Kidney (tissue), 13 donors: ENCODE measurements at regions not wholly inside any gene's neighbourhood (a gene's known extent, or its start where the extent isn't known, plus 50 kb on each side); places are given as distances from the start of the nearest gene placed in this dataset.
A peak's percentile ranks its signal among the peaks of the same experiment; 100 is the strongest.

ENCODE experiments used
- DNase-seq, 5 donors: peaks; one replicate each; pipeline ENCODE4 v3.0.0-alpha.2; 2013 to 2020
- FAIRE-seq: peaks from 2 replicates; lab custom pipeline; 2012; peaks lifted over from hg19 to GRCh38; lab: Jason Lieb, UNC
- H3K27ac ChIP-seq, 2 donors: one replicate each; pipeline ENCODE4 v1.7.0; 2013; ENCODE audit warnings: low read depth in 2 of 2, low read length in 2 of 2, inconsistent platforms in 1 of 2
- H3K27me3 ChIP-seq: one replicate; pipeline ENCODE4 v1.7.1; 2013; ENCODE audit warnings: low read length, inconsistent platforms; ENCODE audit not compliant: control insufficient read depth, insufficient read depth
- H3K36me3 ChIP-seq, 3 donors: one replicate each; pipeline versions ENCODE4 v1.7.0 to v1.7.1; 2013; ENCODE audit warnings: low read length in 3 of 3, control low read depth in 1 of 3, inconsistent platforms in 1 of 3; ENCODE audit not compliant: insufficient read depth in 3 of 3, control insufficient read depth in 2 of 3
- H3K4me1 ChIP-seq, 3 donors: one replicate each; pipeline versions ENCODE4 v1.7.0 to v1.7.1; 2013; ENCODE audit warnings: low read length in 3 of 3, inconsistent platforms in 1 of 3, low read depth in 1 of 3; ENCODE audit not compliant: control insufficient read depth in 2 of 3, insufficient read depth in 2 of 3
- H3K4me3 ChIP-seq, 3 donors: one replicate each; pipeline versions ENCODE4 v1.7.0 to v1.8.1; 2013; ENCODE audit warnings: low read length in 3 of 3, control low read depth in 1 of 3, inconsistent platforms in 1 of 3
- H3K9ac ChIP-seq, 3 donors: one replicate each; pipeline versions ENCODE4 v1.7.0 to v1.7.1; 2013; ENCODE audit warnings: low read length in 3 of 3, control low read depth in 1 of 3, inconsistent platforms in 1 of 3
- H3K9me3 ChIP-seq, 3 donors: one replicate each; pipeline versions ENCODE4 v1.7.0 to v1.7.1; 2013; ENCODE audit warnings: low read length in 3 of 3, control low read depth in 1 of 3, inconsistent platforms in 1 of 3; ENCODE audit not compliant: control insufficient read depth in 2 of 3, insufficient read depth in 1 of 3
- CTCF ChIP-seq: IDR thresholded peaks from 3 replicates; pipeline ENCODE4 v1.5.1; 2012; ENCODE audit warnings: mild to moderate bottlenecking, moderate library complexity, borderline replicate concordance; ENCODE audit not compliant: insufficient read depth; ENCODE audit errors: extremely low read depth
- intact Hi-C: fragments of 100-400 bp; cut with DNase I; formaldehyde crosslinking; loops from one replicate; pipeline ENCODE4 v1.11.1; 2022
- donor health status: control.
- donor health status: control.
- donor health status: control.
- donor health status: control.
- donor health status: control.
- donor health status: DM: yes; HTN: yes; CAD: no.
- donor health status: Normal renal cell carcinoma (clear cell type).

GRCh38 chr11:69884286-69884685 is 65.1 kb upstream of the FGF3 start:
- DNase-seq (no peak), FAIRE-seq (no peak)
- no peak for TF ChIP-seq CTCF
- H3K27me3 ChIP-seq, result no peaks in the 10 kb centered on the region
- no peak overlapping the region for H3K4me3 ChIP-seq
- no peaks in the 10 kb centered on the region for H3K36me3 ChIP-seq
- no peaks in the 10 kb centered on the region for H3K9me3 ChIP-seq
- no peak overlapping the region for H3K9ac ChIP-seq
- no peak overlapping the region for H3K27ac ChIP-seq
- peaks cover 0 to 4% (median 0%) of the 10 kb centered on the region in 3 donors for H3K4me1 ChIP-seq
- intact Hi-C loops, result no loop called here

- no peak for TF ChIP-seq CTCF
- no peaks in the 10 kb centered on the region for H3K27me3 ChIP-seq
- FAIRE-seq, result no peak
Measured at GRCh38 chr11:69884751-69885150, 65.5 kb upstream of the FGF3 start.

GRCh38 chr11:69887330-69887729 is 68.1 kb upstream of the FGF3 start:
- no peaks in the 10 kb centered on the region for H3K9me3 ChIP-seq
- TF ChIP-seq CTCF, result no peak
- intact Hi-C loops, result no loop called here
- H3K9ac ChIP-seq, result no peak overlapping the region
- FAIRE-seq (no peak), DNase-seq (no peak)
- no peaks in the 10 kb centered on the region for H3K36me3 ChIP-seq
- peaks cover 0 to 10% (median 0%) of the 10 kb centered on the region in 3 donors for H3K4me1 ChIP-seq
- no peak overlapping the region for H3K27ac ChIP-seq
- H3K27me3 ChIP-seq, result no peaks in the 10 kb centered on the region
- H3K4me3 ChIP-seq, result no peak overlapping the region

More at GRCh38 chr11:69884751-69885150, 65.5 kb upstream of the FGF3 start:
- H3K4me1 ChIP-seq, result peaks cover 0 to 4% (median 0%) of the 10 kb centered on the region in 3 donors
- H3K27ac ChIP-seq, result no peak overlapping the region
- no peaks in the 10 kb centered on the region for H3K9me3 ChIP-seq
- H3K9ac ChIP-seq, result no peak overlapping the region
- intact Hi-C loops, result no loop called here
- no peak overlapping the region for H3K4me3 ChIP-seq
- no peaks in the 10 kb centered on the region for H3K36me3 ChIP-seq
- no peak for DNase-seq

- Histone ChIP-seq H3K27me3 (no peaks in the 10 kb centered on the region), H3K9ac (no peak overlapping the region), H3K9me3 (no peaks in the 10 kb centered on the region), H3K36me3 (no peaks in the 10 kb centered on the region), H3K4me1 (peaks cover 0 to 11% (median 0%) of the 10 kb centered on the region in 3 donors), H3K27ac (no peak overlapping the region), H3K4me3 (no peak overlapping the region)
- no peak for TF ChIP-seq CTCF
- DNase-seq, result peak in 1 of 5 donors; percentile 26
- FAIRE-seq, result no peak
- intact Hi-C loops, result no loop called here
Measured at GRCh38 chr11:69887841-69888427, 68.7 kb upstream of the FGF3 start.
